Naive B cell (primary cell): ENCODE measurements at regions not wholly inside any gene's neighbourhood (a gene's known extent, or its start where the extent isn't known, plus 50 kb on each side); places are given as distances from the start of the nearest gene placed in this dataset.
"Not testable (repeated sequence)": the region's sequence is repeated elsewhere in the genome, so short reads cannot be mapped to it uniquely, and the experiment has no call there.

Experiments used
- ATAC-seq, 2 donors: fragments of 150-1000 bp; cut with Tn5 transposase; 2 replicates each; pipeline ENCODE4 v1.10.0; 2021; ENCODE audit warnings: low read depth in 2 of 2, mild to moderate bottlenecking in 2 of 2, moderate library complexity in 2 of 2
- DNase-seq: peaks from one replicate; pipeline ENCODE4 v3.0.0; 2022
- H3K27ac Mint-ChIP-seq, 6 donors: one replicate each; pipeline ENCODE4 v1.8.0; 2020 to 2022; ENCODE audit warnings: mild to moderate bottlenecking in 6 of 6, mixed read lengths in 6 of 6, moderate library complexity in 5 of 6, inconsistent platforms in 2 of 6
- H3K27me3 Mint-ChIP-seq, 3 donors: one replicate each; pipeline ENCODE4 v1.8.0; 2021 to 2022; ENCODE audit warnings: mixed read lengths in 3 of 3, mild to moderate bottlenecking in 1 of 3
- H3K36me3 Mint-ChIP-seq, 2 donors: one replicate each; pipeline ENCODE4 v1.8.0; 2020 to 2022; ENCODE audit warnings: mixed read lengths in 2 of 2, inconsistent platforms in 1 of 2, mild to moderate bottlenecking in 1 of 2
- H3K4me1 Mint-ChIP-seq, 3 donors: one replicate each; pipeline ENCODE4 v1.8.0; 2020 to 2022; ENCODE audit warnings: mixed read lengths in 3 of 3, inconsistent platforms in 1 of 3, mild to moderate bottlenecking in 1 of 3, moderate library complexity in 1 of 3
- H3K4me3 Mint-ChIP-seq, 8 donors: one replicate each; pipeline ENCODE4 v1.8.0; 2020 to 2022; ENCODE audit warnings: mild to moderate bottlenecking in 8 of 8, mixed read lengths in 8 of 8, moderate library complexity in 8 of 8, inconsistent platforms in 2 of 8
- H3K9me3 Mint-ChIP-seq, 7 donors: one replicate each; pipeline ENCODE4 v1.8.0; 2020 to 2022; ENCODE audit warnings: mixed read lengths in 7 of 7, mild to moderate bottlenecking in 5 of 7, inconsistent platforms in 2 of 7, moderate library complexity in 1 of 7

- no peak for DNase-seq
- Mint-ChIP-seq H3K36me3 (no peaks in the 10 kb centered on the region), H3K4me3 (no peak overlapping the region), H3K27ac (no peak overlapping the region), H3K9me3 (peaks cover 4 to 20% (median 9%) of the 10 kb centered on the region in 7 donors), H3K27me3 (no peaks in the 10 kb centered on the region), H3K4me1 (no peaks in the 10 kb centered on the region)
- ATAC-seq, result no peak
Observed at GRCh38 chr11:91489989-91490388, 734.6 kb upstream of the FAT3 start.

- ATAC-seq, result not testable (repeated sequence)
Observed at GRCh38 chr11:91483956-91484355, 740.7 kb upstream of the FAT3 start.

GRCh38 chr11:91481875-91482274 lies 742.7 kb upstream of the FAT3 start:
- Mint-ChIP-seq H3K27ac (peak overlapping the region in 1 of 6 donors; percentile 8), H3K9me3 (peaks cover 5 to 42% (median 15%) of the 10 kb centered on the region in 7 donors)
- not testable (repeated sequence) for H3K27me3 Mint-ChIP-seq, H3K4me1 Mint-ChIP-seq, DNase-seq, ATAC-seq, H3K36me3 Mint-ChIP-seq, H3K4me3 Mint-ChIP-seq

More at GRCh38 chr11:91483956-91484355, 740.7 kb upstream of the FAT3 start:
- DNase-seq, H3K4me1 Mint-ChIP-seq, H3K27ac Mint-ChIP-seq, H3K36me3 Mint-ChIP-seq, H3K27me3 Mint-ChIP-seq, H3K4me3 Mint-ChIP-seq: not testable (repeated sequence)
- peaks cover 7 to 37% (median 14%) of the 10 kb centered on the region in 7 donors for H3K9me3 Mint-ChIP-seq

- no peaks in the 10 kb centered on the region for H3K27me3 Mint-ChIP-seq
- H3K9me3 Mint-ChIP-seq, result peaks cover 0 to 11% (median 3%) of the 10 kb centered on the region in 7 donors
- H3K4me3 Mint-ChIP-seq, result no peak overlapping the region
- ATAC-seq, result no peak
- no peak overlapping the region for H3K27ac Mint-ChIP-seq
- no peak for DNase-seq
- no peaks in the 10 kb centered on the region for H3K4me1 Mint-ChIP-seq
- H3K36me3 Mint-ChIP-seq, result no peaks in the 10 kb centered on the region
Observed at GRCh38 chr11:91470656-91471055, 754.0 kb upstream of the FAT3 start.

GRCh38 chr11:91459840-91460239 lies 764.8 kb upstream of the FAT3 start:
- ATAC-seq, result no peak
- DNase-seq, result no peak
- H3K4me1 Mint-ChIP-seq, result no peaks in the 10 kb centered on the region
- no peak overlapping the region for H3K27ac Mint-ChIP-seq
- no peaks in the 10 kb centered on the region for H3K27me3 Mint-ChIP-seq
- H3K9me3 Mint-ChIP-seq, result no peaks in the 10 kb centered on the region
- no peaks in the 10 kb centered on the region for H3K36me3 Mint-ChIP-seq
- H3K4me3 Mint-ChIP-seq, result no peak overlapping the region

DNA sequence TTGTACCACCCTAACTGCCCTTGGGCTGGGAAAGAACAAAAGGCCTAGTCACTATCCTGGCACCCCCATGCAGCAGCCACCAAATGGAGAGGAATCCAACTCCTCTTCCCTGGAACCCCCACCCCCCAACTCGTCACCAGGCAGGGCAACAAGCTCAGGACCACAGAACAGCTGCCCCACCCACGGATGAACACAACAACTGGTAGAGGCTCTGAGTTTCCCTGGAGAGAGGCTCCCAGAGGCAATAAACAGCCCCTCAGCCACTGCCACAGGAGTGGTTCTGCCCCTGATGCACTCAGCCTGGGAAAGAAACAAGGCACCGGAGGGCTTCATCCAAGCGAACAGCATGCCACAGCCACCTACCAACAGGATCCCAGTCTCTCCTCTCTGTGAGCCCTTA lies 778.4 kb upstream of the FAT3 start:
- H3K4me3 Mint-ChIP-seq, result no peak overlapping the region
- H3K36me3 Mint-ChIP-seq, result no peaks in the 10 kb centered on the region
- H3K9me3 Mint-ChIP-seq, result peaks cover 0 to 11% (median 5%) of the 10 kb centered on the region in 7 donors
- DNase-seq (no peak), ATAC-seq (no peak)
- H3K4me1 Mint-ChIP-seq, result no peaks in the 10 kb centered on the region
- no peaks in the 10 kb centered on the region for H3K27me3 Mint-ChIP-seq
- H3K27ac Mint-ChIP-seq, result no peak overlapping the region

GRCh38 chr11:91435694-91436395 lies 788.8 kb upstream of the FAT3 start:
- no peak overlapping the region for H3K4me3 Mint-ChIP-seq
- peaks cover 0 to 15% (median 4%) of the 10 kb centered on the region in 7 donors for H3K9me3 Mint-ChIP-seq
- H3K36me3 Mint-ChIP-seq, result no peaks in the 10 kb centered on the region
- H3K27me3 Mint-ChIP-seq, result no peaks in the 10 kb centered on the region
- ATAC-seq, result no peak
- no peaks in the 10 kb centered on the region for H3K4me1 Mint-ChIP-seq
- no peak for DNase-seq
- H3K27ac Mint-ChIP-seq, result no peak overlapping the region

DNA sequence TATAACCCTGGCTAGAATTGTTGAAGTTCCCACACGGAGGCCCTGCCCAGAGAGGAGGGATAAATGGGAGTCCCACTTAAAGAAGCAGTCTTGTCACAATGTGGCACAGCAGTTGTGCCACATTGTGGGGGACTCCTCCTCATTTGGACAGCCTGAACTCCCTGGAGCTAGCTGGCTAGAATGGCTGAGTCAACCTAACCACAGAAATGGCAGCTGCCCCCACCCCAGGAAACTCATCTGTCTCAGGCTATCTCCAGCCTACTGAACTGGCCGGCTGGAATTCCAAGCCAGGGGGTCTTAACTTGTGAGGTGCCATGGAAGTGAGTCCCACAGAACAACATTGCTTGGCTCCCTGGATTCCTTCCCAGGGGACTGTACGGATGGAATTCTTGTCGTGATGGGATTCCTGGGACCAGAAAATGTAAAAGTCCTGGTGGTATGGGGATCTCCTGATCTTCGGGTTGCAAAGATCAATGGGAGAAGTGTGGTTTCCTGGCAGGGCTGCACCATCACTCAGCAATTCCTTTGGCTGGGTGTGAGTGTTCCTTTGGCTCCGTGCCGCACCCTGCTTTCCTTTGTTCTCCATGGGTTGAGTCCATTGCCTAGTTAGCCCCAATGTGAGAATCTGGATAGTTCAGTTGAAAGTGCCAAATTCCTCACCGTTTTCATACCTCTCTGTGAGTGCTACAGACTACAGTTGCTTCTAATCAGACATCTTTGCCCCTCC lies 791.2 kb upstream of the FAT3 start:
- Mint-ChIP-seq H3K36me3 (no peaks in the 10 kb centered on the region), H3K9me3 (peaks cover 0 to 12% (median 4%) of the 10 kb centered on the region in 7 donors), H3K27ac (no peak overlapping the region), H3K4me1 (no peaks in the 10 kb centered on the region), H3K27me3 (no peaks in the 10 kb centered on the region), H3K4me3 (no peak overlapping the region)
- ATAC-seq, result no peak
- no peak for DNase-seq

DNA sequence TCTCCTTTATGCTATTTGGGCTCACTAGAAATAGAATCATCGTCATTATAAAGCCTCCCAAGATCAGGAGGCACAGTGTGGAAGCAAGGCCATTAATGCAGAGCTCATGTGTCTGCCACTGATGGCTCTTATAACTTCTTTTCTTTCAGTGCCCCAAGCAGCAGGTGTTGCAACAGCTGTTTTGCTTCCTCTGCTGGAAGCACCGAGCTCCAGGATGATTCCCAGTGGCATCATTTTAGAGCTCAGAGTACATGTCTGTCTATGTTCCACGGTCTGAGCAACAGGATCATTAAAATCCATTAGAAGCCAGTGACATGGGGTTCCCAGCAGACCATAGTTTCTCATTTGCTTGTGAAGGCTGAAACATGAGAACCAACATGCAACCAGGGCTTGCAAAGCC lies 803.0 kb upstream of the FAT3 start:
- Mint-ChIP-seq H3K4me3 (no peak overlapping the region), H3K9me3 (peaks cover 0 to 13% (median 5%) of the 10 kb centered on the region in 7 donors), H3K27me3 (no peaks in the 10 kb centered on the region), H3K27ac (no peak overlapping the region), H3K36me3 (no peaks in the 10 kb centered on the region), H3K4me1 (no peaks in the 10 kb centered on the region)
- ATAC-seq, result no peak
- no peak for DNase-seq

- Mint-ChIP-seq H3K9me3 (peaks cover 0 to 6% (median 0%) of the 10 kb centered on the region in 7 donors), H3K36me3 (no peaks in the 10 kb centered on the region), H3K4me3 (no peak overlapping the region), H3K27ac (no peak overlapping the region), H3K4me1 (no peaks in the 10 kb centered on the region), H3K27me3 (no peaks in the 10 kb centered on the region)
- ATAC-seq, result no peak
- no peak for DNase-seq
Observed at GRCh38 chr11:91407842-91408241, 816.8 kb upstream of the FAT3 start.

DNA sequence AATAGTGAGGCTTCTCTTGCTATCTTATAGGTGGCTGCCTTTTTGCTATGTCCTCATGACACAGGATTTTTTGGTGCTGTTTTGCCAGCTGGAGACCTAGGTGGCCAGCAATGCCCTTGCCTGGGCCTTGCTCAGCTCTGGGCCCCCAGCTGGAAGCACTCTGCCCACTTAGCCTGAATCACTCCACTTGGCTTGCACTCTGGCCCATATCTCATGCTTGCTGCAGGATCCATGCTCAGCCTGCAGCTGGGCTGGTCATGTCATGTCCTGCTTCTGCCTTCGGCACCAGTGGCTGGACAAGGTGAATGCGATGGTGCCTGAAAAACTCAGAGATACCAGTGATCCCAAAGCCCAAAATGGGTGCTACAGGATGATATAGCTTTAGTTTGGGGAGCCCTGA lies 818.6 kb upstream of the FAT3 start:
- no peak for ATAC-seq
- Mint-ChIP-seq H3K27me3 (no peaks in the 10 kb centered on the region), H3K4me3 (no peak overlapping the region), H3K27ac (no peak overlapping the region), H3K4me1 (no peaks in the 10 kb centered on the region), H3K36me3 (no peaks in the 10 kb centered on the region), H3K9me3 (peaks cover 0 to 4% (median 0%) of the 10 kb centered on the region in 7 donors)
- no peak for DNase-seq

DNA sequence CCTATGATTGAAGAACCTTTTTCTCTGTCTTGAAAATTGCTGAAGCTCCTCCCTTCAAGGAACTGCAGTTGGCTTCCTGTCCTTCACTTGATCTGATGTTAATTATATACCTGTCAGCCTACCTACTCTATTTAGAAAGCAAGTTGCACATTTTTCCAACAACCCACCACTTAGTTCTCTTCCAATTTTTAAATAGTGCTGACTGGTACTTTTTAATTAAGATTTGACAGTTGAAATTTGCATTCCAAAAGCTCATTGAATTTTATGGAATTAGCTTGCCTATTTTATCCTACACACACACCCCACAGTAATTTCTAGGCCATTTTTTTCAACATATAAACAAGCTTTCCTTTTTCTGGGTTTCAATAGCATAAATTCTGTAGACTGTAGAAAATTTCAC lies 820.3 kb upstream of the FAT3 start:
- Mint-ChIP-seq H3K27me3 (no peaks in the 10 kb centered on the region), H3K9me3 (peaks cover 0 to 5% (median 2%) of the 10 kb centered on the region in 7 donors), H3K4me1 (no peaks in the 10 kb centered on the region), H3K27ac (no peak overlapping the region), H3K36me3 (no peaks in the 10 kb centered on the region), H3K4me3 (no peak overlapping the region)
- DNase-seq (no peak), ATAC-seq (no peak)

- Mint-ChIP-seq H3K36me3 (no peaks in the 10 kb centered on the region), H3K27ac (no peak overlapping the region), H3K4me3 (no peak overlapping the region), H3K27me3 (no peaks in the 10 kb centered on the region), H3K4me1 (no peaks in the 10 kb centered on the region), H3K9me3 (peaks cover 0 to 18% (median 4%) of the 10 kb centered on the region in 7 donors)
- DNase-seq, result no peak
- ATAC-seq, result no peak
Observed at GRCh38 chr11:91397134-91397468, 827.5 kb upstream of the FAT3 start.
